ENCODE measurements at regions not wholly inside any gene's neighbourhood (a gene's known extent, or its start where the extent isn't known, plus 50 kb on each side); places are given as distances from the start of the nearest gene placed in this dataset.
"Not testable (repeated sequence)": the region's sequence is repeated elsewhere in the genome, so short reads cannot be mapped to it uniquely, and the experiment has no call there.

DNA sequence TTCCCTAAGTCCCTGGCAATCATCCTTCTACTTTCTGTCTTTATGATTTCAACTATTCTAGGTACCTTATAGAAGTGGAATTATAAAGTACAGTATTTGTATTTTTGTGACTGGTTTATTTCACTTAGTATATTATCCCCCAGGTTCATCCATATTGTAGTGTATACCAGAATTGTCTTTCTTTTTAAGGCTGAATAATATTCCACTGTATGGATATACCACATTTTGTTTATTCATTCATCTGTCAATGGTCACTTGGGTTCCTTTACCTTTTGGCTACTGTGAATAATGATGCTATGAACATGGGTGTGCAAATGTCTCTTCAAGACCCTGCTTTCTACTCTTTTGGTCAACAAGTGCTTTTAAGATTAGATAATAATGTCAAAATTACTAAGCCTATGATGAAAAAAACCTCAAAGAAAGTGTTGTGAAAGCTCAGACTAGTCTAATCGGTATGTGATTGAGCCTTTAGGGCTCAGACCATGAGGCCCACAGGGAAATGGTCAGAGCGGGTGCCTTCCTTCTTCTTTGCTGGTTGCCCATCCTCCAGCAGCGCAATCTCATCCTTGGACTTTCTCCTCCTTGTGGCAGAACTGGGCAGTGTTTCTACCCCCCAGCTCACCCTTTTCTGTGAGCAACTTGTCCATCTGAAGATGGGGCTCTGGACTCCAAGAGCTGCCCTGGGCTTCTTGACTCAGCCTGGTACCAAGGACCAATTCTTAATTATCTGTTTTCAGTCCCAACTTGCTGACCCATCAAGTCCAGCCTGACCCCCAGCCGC, 105.4 kb downstream of the TTC8 start:
- no peak for DNase-seq

DNA sequence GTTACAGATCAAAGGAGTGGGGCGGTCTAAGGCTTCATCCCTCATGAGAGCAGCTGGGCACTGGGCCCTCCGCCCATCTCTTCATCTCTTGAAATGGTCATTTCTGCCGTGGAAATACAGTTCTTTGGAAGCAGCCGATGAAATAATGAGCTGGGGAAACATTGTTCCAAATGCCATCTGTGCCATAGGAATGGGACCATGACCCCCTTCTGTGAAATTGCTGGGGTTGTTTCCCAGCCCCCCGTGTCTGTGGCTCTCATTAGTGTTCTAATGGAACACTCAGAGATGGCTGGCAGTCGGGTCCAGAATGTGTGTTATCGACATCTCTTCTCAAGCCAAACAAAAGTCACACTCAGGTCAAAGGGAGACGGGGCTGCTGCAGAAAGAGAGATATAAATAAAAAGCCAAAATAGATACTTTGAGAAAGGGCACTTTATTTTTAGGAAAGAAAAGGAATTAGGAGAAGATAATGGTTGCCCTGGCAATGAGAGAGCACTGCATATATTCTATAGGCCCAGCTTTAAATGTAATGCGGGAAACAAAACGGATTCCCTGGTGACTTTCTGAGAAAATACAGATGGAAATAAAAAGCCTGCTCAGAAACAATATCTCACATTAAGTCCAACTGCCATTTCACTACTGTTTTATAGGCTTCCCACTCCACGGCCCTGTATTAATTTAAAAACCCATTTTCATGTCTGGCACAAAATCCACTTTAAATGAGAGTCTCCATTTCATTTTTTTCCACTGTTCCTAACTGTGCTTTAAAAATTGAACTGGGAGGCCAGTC, 107.1 kb downstream of the TTC8 start:
- DNase-seq: no peak

- DNase-seq: no peak
Observed at GRCh38 chr14:88933191-88933590, 108.7 kb downstream of the TTC8 start.

DNA sequence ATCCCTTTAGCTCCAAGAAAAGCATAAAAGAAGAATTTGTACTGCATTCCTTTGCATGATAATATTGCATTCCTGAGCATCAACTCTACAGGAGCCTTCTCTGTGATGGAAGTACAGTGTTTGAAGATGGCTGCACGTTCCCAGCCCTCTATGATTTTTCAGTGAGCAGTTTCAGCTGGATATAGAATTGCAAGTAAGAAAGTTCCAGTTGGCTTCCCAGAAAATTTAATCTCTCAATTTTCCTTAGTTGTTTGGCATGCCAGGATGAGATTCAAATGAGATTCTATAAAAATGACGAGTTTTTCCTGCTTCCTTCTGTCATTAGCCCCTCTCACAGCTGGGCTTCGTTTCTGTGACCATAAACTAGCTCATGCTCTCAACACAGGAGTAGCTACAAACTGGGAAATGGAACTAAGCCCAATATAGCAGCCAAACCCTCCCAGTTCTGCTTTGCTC, 109.9 kb downstream of the TTC8 start:
- no peak for DNase-seq

GRCh38 chr14:88935083-88935482, 110.6 kb downstream of the TTC8 start:
- DNase-seq: no peak

- DNase-seq: no peak
Observed at GRCh38 chr14:88937706-88938105, 113.3 kb downstream of the TTC8 start.

DNA sequence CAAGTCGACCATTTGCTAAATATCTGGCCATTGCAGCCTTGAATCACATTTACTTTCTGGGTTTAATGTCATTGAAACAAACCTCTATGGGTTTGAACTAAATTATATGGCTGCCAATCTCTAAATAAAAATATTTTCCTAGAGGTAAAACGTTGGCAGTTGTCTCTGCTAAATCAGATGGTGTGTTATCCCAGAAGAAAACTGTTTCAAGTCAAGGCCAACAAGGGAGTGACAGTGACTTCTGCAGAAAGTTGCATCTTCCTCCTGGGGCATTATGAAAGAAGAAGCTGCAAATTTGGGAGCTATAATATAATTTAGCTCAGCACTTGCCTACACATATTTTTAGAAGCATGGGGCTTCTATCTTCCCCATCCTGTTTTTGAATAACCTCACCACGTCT, 116.2 kb downstream of the TTC8 start:
- no peak for DNase-seq

GRCh38 chr14:88941414-88941813, 117.0 kb downstream of the TTC8 start:
- DNase-seq: no peak

- no peak for DNase-seq
Observed at GRCh38 chr14:88947646-88948598, 123.5 kb downstream of the TTC8 start.

GRCh38 chr14:88950069-88950468, 125.6 kb downstream of the TTC8 start:
- no peak for DNase-seq

DNA sequence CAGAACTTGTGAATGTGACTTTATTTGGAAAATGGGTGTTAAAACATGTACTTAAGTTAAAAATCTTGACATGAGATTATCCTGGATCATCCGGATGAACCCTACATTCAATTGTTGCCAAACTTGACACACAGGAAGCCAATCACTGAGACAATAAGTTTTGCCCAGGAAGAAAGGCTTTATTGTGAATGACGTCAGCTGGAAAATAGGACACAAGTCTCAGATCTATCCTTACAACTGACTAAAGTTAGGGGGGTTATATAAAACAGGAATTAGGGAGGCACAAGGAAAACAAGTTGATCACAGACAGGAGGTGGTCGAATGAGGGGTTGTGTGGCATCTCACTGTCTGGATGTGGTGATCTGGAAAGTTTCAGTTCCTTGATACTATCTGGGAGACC, 126.9 kb downstream of the TTC8 start:
- no peak for DNase-seq

GRCh38 chr14:88952901-88953300, 128.4 kb downstream of the TTC8 start:
- no peak for DNase-seq

- no peak for DNase-seq
Observed at GRCh38 chr14:88955455-88955854, 131.0 kb downstream of the TTC8 start.

GRCh38 chr14:88960496-88960895, 136.0 kb downstream of the TTC8 start:
- no peak for DNase-seq

DNA sequence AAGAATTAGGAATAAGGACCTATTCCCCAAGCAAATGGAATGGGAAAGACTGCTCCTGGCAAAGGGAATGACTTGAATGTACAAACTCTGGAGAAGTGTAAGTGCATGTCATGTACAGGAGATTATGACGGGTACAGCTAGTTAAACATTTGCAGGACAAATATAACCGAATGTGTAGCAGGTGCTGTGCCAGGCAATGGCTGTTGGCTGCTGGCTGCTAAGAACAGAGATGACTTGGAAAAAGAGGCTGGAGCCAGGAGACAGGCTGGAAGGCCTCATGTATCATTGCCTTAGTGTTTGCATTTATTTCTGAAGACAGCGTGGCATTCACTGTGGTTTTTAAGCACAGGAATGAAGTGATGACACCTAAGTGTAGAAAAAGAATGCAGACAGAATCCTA, 136.8 kb downstream of the TTC8 start:
- DNase-seq: no peak

DNA sequence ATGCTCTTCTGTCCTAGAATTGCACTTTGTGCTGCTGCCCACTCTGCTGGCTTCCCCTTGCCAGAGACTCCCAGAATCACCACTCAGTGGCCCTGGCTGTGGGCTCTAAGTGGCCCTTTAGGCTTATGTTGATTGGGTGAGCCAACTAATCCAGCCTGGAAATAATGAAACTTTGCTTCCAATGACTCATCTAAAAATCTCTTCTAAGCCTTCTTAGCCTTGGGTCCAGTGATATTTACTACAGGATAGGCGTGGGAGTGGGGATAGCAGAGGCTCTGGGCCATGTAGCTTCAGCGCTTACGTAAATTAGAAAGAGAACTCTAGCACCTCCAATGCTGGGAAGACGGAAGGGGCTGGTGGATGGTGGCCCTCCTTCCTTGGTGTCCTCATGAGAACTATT, 137.9 kb downstream of the TTC8 start:
- no peak for DNase-seq

DNA sequence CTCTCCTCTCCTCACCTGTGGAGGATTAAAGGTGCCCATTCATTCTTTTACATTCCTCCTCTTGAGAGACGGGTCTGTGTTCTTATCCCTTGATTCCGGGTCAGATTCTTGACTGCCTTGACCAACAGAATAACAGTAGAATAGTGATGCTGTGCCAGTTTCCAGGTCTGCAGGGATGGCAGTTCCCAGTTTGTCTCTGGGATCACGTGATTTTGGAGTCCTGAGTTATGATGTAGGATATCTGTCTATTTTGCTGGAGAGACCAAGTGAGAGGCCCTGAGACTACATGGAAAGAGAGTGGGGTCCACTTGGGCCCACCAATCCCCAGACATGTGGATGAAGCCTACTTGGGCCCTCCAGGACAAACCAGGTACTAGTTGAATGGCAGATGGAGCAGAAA, 142.8 kb downstream of the TTC8 start:
- no peak for DNase-seq

DNA sequence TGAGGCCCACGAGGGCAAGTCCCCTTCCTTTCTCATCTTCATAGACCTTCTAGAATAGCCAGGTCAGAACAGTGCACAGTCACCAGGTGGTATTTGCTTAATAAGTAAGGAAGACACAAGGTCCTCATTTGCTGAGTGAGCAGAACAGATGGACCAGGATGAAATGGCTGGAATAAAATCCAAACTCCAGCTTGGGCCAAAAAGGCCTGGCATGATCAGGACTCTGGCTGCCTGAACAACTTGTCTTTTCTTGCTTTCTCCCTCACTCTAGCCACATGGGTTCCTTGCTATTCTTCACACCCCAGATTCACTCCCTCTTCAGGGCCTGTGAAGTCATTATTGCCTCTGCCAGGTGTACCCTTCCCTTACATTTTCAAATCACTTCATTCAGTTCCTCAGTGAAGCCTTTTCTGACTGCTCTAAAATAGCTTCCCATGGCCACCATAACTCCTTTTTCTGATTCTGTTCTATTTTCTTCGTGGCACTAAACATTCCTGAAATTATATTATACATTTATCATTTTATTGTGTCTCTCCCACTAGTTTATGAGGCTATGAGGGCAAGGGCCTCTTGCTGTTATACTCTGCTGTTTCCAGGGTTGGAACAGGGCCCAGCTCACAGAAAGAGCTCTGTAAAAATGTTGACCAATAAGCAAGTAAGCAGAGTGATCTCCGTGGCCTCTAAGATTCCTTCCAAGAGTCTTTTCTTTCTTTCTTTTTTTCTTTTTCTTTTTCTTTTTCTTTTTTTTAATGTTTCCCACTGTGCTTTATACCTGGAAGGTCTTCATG, 150.8 kb downstream of the TTC8 start:
- DNase-seq: no peak

DNA sequence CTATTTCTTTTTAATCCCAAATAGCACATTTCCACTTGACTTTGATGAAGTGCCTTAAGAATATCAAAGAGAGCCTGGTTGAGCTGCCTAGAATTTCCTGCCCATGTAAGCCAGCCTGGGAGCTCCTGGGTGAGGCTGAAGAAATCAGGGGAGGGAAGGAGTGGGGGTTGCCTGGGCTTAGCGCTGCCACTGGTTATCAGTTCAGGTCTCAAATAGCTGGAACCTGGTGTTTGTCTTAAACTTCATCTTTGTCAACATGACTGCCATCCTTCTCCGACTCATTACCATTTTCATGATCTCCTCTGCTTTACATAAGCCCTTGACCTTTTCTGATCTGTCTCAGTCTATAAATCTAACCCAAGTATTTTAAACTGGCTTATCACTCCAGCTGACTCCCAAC, 151.5 kb downstream of the TTC8 start:
- no peak for DNase-seq

GRCh38 chr14:88980907-88981306, 156.5 kb downstream of the TTC8 start:
- not testable (repeated sequence) for DNase-seq

DNA sequence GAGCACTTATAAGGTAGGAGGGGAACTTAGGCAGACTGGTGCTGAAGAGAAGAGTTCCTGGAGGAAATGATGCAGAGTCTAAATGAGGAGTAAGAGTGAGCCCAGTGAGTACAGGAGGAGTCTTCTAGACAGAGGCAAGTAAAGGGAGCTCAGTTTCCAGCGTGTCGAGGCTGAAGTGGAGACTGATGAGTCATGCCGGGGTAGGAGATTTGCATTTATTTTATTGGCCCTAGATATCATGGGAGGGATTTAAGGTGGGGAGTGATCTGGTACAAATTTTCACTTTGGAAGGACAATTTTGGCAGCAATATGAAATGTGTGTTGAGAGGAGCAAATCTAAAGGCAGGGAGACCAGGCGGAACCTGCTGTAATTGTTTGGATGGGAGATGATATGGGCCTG, 157.5 kb downstream of the TTC8 start:
- DNase-seq: no peak

GRCh38 chr14:88983755-88984154, 159.3 kb downstream of the TTC8 start:
- DNase-seq: no peak

All from stimulated activated CD4-positive, alpha-beta T cell treated with anti-CD3 and anti-CD28 coated beads, Interleukin-4, amount 100 ng/mL, for 1 hour (primary cell).